Transverse colon (tissue), 4 donors: ENCODE measurements at regions not wholly inside any gene's neighbourhood (a gene's known extent, or its start where the extent isn't known, plus 50 kb on each side); places are given as distances from the start of the nearest gene placed in this dataset.

Experiments used
- CTCF ChIP-seq, 5 experiments: fragments of 200-600 bp in 3 of 5; fragments of 450-650 bp in 2 of 5; sonication (generic) in 3 of 5; IDR thresholded peaks; 1 replicate in 2 of 5; 2 replicates in 3 of 5; pipeline ENCODE4 v1.5.1; 2016 to 2017; ENCODE audit warnings: antibody characterized with exemption in 5 of 5, inconsistent platforms in 3 of 5, mild to moderate bottlenecking in 2 of 5, moderate library complexity in 1 of 5
- EP300 ChIP-seq: sonication (generic); formaldehyde crosslinking; IDR thresholded peaks from one replicate; pipeline ENCODE4 v1.6.1; 2017; ENCODE audit warnings: antibody characterized with exemption, low read depth
- POLR2A ChIP-seq: fragments of 450-650 bp; IDR thresholded peaks from one replicate; pipeline ENCODE4 v1.6.1; 2016; ENCODE audit warnings: antibody characterized with exemption, mild to moderate bottlenecking, moderate library complexity
- POLR2AphosphoS5 ChIP-seq, 3 donors: sonication (generic); formaldehyde crosslinking; IDR thresholded peaks; one replicate each; pipeline ENCODE4 v1.6.1; 2016; ENCODE audit warnings: antibody characterized with exemption in 3 of 3

GRCh38 chr7:13702251-13702650 is 287.2 kb downstream of the ETV1 start:
- no peak for TF ChIP-seq CTCF (IDR thresholded peaks at IDR 0.05)
- TF ChIP-seq EP300, result no peak
- TF ChIP-seq POLR2AphosphoS5 (IDR thresholded peaks at IDR 0.05), result no peak
- no peak for TF ChIP-seq POLR2A
